IMR-90 (cell line): ENCODE measurements at regions not wholly inside any gene's neighbourhood (a gene's known extent, or its start where the extent isn't known, plus 50 kb on each side); places are given as distances from the start of the nearest gene placed in this dataset.

ENCODE experiments used
- ATAC-seq: fragments of 200-7000 bp; cut with Tn5 transposase; 2 replicates; pipeline ENCODE4 v1.9.1; 2020; ENCODE audit warnings: low read depth, mild to moderate bottlenecking, moderate library complexity
- BruUV-seq: library from RNA; stranded (reverse); fragments of 400-500 nt; replicated peaks from 2 replicates; lab custom pipeline; 2021; lab: Mats Ljungman, UMichigan
- CTCF ChIA-PET: fragments of 300-600 bp; formaldehyde crosslinking; extraction: SDS; loops from one replicate; lab custom pipeline; 2021; ENCODE audit warnings: antibody characterized with exemption; lab: Yijun Ruan, JAX
- POLR2A ChIA-PET: fragments of 300-600 bp; sonication (Branson Sonifier 250); formaldehyde crosslinking; loops from one replicate; lab custom pipeline; 2022; ENCODE audit warnings: antibody characterized with exemption; ENCODE audit not compliant: unreplicated experiment; lab: Charles Lee
- DNase-seq: peaks from one replicate; pipeline ENCODE4 v3.0.0; 2013
- H2AFZ ChIP-seq: replicated peaks from 2 replicates; pipeline ENCODE3; 2013; ENCODE audit warnings: low read length, mild to moderate bottlenecking; ENCODE audit not compliant: poor library complexity
- H2AK5ac ChIP-seq: 2 replicates; pipeline ENCODE4 v1.6.1; 2013; ENCODE audit warnings: low read depth, low read length, inconsistent platforms
- H2AK9ac ChIP-seq: replicated peaks from 2 replicates; pipeline ENCODE3; 2013; ENCODE audit warnings: mild to moderate bottlenecking, low read depth, low read length, moderate library complexity; ENCODE audit not compliant: poor library complexity
- H2BK120ac ChIP-seq: 2 replicates; pipeline ENCODE4 v1.6.1; 2013; ENCODE audit warnings: low read depth, low read length, inconsistent platforms
- H2BK15ac ChIP-seq: 3 replicates; pipeline ENCODE4 v1.6.1; 2013; ENCODE audit warnings: low read depth, low read length, inconsistent platforms
- H2BK20ac ChIP-seq: 2 replicates; pipeline ENCODE4 v1.6.1; 2013; ENCODE audit warnings: low read depth, mild to moderate bottlenecking, inconsistent platforms, low read length, moderate library complexity
- H2BK5ac ChIP-seq: 2 replicates; pipeline ENCODE4 v1.6.1; 2013; ENCODE audit warnings: mild to moderate bottlenecking, low read depth, low read length, inconsistent platforms; ENCODE audit not compliant: poor library complexity, severe bottlenecking
- H3K14ac ChIP-seq: replicated peaks from 2 replicates; pipeline ENCODE4 v1.6.1; 2013; ENCODE audit warnings: low read depth, low read length, inconsistent platforms
- H3K18ac ChIP-seq: 2 replicates; pipeline ENCODE4 v1.6.1; 2013; ENCODE audit warnings: low read depth, low read length, control low read depth
- H3K23ac ChIP-seq: 2 replicates; pipeline ENCODE4 v1.6.1; 2013; ENCODE audit warnings: low read depth, low read length, inconsistent platforms
- H3K27ac ChIP-seq: 2 replicates; pipeline ENCODE4 v1.5.1; 2013; ENCODE audit warnings: mild to moderate bottlenecking, control low read depth, low read length; ENCODE audit not compliant: insufficient read depth
- H3K27me3 ChIP-seq: 2 replicates; pipeline ENCODE4 v1.6.1; 2013; ENCODE audit warnings: low read length; ENCODE audit not compliant: control insufficient read depth, insufficient read depth
- H3K36me3 ChIP-seq: 2 replicates; pipeline ENCODE4 v1.6.1; 2013; ENCODE audit warnings: low read length, mixed read lengths; ENCODE audit not compliant: control insufficient read depth, insufficient read depth
- H3K4ac ChIP-seq: 2 replicates; pipeline ENCODE4 v1.6.1; 2013; ENCODE audit warnings: low read depth, low read length, inconsistent platforms
- H3K4me1 ChIP-seq: 2 replicates; pipeline ENCODE4 v1.6.1; 2013; ENCODE audit warnings: low read length, mixed read lengths; ENCODE audit not compliant: control insufficient read depth, insufficient read depth
- H3K4me2 ChIP-seq: 2 replicates; pipeline ENCODE4 v1.6.1; 2013; ENCODE audit warnings: low read depth, mild to moderate bottlenecking, control low read depth, low read length, moderate library complexity
- H3K4me3 ChIP-seq: 2 replicates; pipeline ENCODE4 v1.5.1; 2013; ENCODE audit warnings: low read depth, mild to moderate bottlenecking, control low read depth, low read length, moderate library complexity; ENCODE audit not compliant: insufficient read depth
- H3K56ac ChIP-seq: 2 replicates; pipeline ENCODE4 v1.6.1; 2013; ENCODE audit warnings: low read length, inconsistent platforms; ENCODE audit not compliant: insufficient read depth; ENCODE audit errors: extremely low read depth
- H3K79me1 ChIP-seq, 2 experiments: 2 replicates each; pipeline ENCODE4 v1.6.1; 2013; ENCODE audit warnings: low read length in 2 of 2, inconsistent platforms in 1 of 2, low read depth in 1 of 2
- H3K9ac ChIP-seq: 2 replicates; pipeline ENCODE4 v1.6.1; 2013; ENCODE audit warnings: low read depth, low read length, control low read depth
- H3K9me1 ChIP-seq: 2 replicates; pipeline ENCODE4 v1.6.1; 2013; ENCODE audit warnings: low read length, inconsistent platforms; ENCODE audit not compliant: insufficient read depth
- H3K9me3 ChIP-seq: 2 replicates; pipeline ENCODE4 v1.6.1; 2013; ENCODE audit warnings: low read length; ENCODE audit not compliant: control insufficient read depth, insufficient read depth
- H4K20me1 ChIP-seq: 2 replicates; pipeline ENCODE4 v1.6.1; 2013; ENCODE audit warnings: low read length, inconsistent platforms; ENCODE audit not compliant: insufficient read depth
- H4K5ac ChIP-seq: 2 replicates; pipeline ENCODE4 v1.6.1; 2013; ENCODE audit warnings: mild to moderate bottlenecking, low read depth, low read length, control low read depth
- H4K8ac ChIP-seq, 2 experiments: 2 replicates each; pipeline ENCODE4 v1.6.1; 2013; ENCODE audit warnings: low read depth in 2 of 2, low read length in 2 of 2, control low read depth in 1 of 2, inconsistent platforms in 1 of 2
- H4K91ac ChIP-seq: 2 replicates; pipeline ENCODE4 v1.6.1; 2013; ENCODE audit warnings: low read depth, low read length, inconsistent platforms; ENCODE audit not compliant: insufficient read depth
- BHLHE40 ChIP-seq: fragments of 150-350 bp; IDR thresholded peaks from 2 replicates; pipeline ENCODE4 v1.6.1; 2016; ENCODE audit warnings: mild to moderate bottlenecking, low read depth, low read length
- CEBPB ChIP-seq: IDR thresholded peaks from 2 replicates; pipeline ENCODE4 v1.6.1; 2012; ENCODE audit warnings: low read depth, low read length, improper control_type of control experiment
- CHD1 ChIP-seq: IDR thresholded peaks from 2 replicates; pipeline ENCODE4 v1.6.1; 2012; ENCODE audit warnings: low read depth, low read length, improper control_type of control experiment
- MXI1 ChIP-seq: IDR thresholded peaks from 2 replicates; pipeline ENCODE4 v1.6.1; 2012; ENCODE audit warnings: low read depth, mild to moderate bottlenecking, low read length, moderate library complexity, borderline replicate concordance
- RCOR1 ChIP-seq: IDR thresholded peaks from 2 replicates; pipeline ENCODE4 v1.6.1; 2012; ENCODE audit warnings: mild to moderate bottlenecking, low read length, improper control_type of control experiment; ENCODE audit not compliant: insufficient replicate concordance
- RFX5 ChIP-seq: IDR thresholded peaks from 2 replicates; pipeline ENCODE4 v1.8.0; 2012; ENCODE audit warnings: low read depth, mild to moderate bottlenecking, low read length, moderate library complexity
- WGBS, 2 experiments: methylation state at CpG; one replicate each; pipeline versions ENCODE4 v1.1.5 to v1.1.7; 2013; ENCODE audit warnings: missing lambda C conversion rate in 2 of 2; ENCODE audit not compliant: insufficient read length in 1 of 2; ENCODE audit errors: extremely low coverage in 2 of 2; 5-methylcytosine and 5-hydroxymethylcytosine counted together
- dilution Hi-C: fragments of 300-500 bp; cut with HindIII; formaldehyde crosslinking; loops from one replicate; pipeline ENCODE4 v1.14.3; 2018; ENCODE audit warnings: low sequenced_read_pairs; ENCODE audit not compliant: unreplicated experiment
- in situ Hi-C: fragments of 300-500 bp; cut with MboI; formaldehyde crosslinking; loops from 3 replicates; pipeline ENCODE4 v1.14.3; 2019; ENCODE audit warnings: low sequenced_read_pairs, inconsistent platforms, mixed read lengths
- intact Hi-C: fragments of 100-400 bp; cut with micrococcal nuclease; formaldehyde crosslinking; loops from 2 replicates; pipeline ENCODE4 v1.10.0; 2022
- TF ChIP-seq, protein P1 (sequence below): conservative IDR thresholded peaks from 2 replicates; pipeline ENCODE4 v1.5.1; 2012; ENCODE audit warnings: mild to moderate bottlenecking, low read depth, low read length, improper control_type of control experiment
- TF ChIP-seq, protein P2 (sequence below): fragments of 150-350 bp; IDR thresholded peaks from 2 replicates; pipeline ENCODE4 v1.6.1; 2017; ENCODE audit warnings: mild to moderate bottlenecking, antibody characterized with exemption, low read length, low read depth

DNA sequence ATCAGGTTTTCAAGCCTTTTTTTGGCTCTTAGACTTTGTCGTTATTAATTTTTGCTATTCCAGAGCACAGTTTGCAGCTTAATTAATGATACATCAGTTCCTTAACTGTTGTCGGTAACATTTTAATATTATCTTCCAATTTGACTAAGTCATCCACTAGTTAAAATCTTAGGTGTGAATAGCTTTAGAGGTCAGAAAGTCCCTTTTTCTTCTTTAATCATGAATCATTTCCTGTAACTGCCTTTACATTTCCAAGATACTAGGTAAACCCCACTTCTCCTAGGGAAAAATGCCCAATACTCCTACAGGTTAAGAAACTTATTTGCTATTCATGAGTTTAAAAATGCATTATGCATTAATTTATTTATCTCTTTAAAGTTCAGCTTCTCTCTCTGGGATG is 260.9 kb upstream of the CFAP20DC start:
- Histone ChIP-seq H3K23ac (no peak overlapping the region), H2AK5ac (no peak overlapping the region), H3K27ac (no peak overlapping the region), H2BK15ac (no peak overlapping the region), H2AK9ac (no peak overlapping the region), H2BK120ac (no peak overlapping the region), H2AFZ (no peak overlapping the region), H3K56ac (no peak overlapping the region), H3K79me1 (no peaks in the 10 kb centered on the region), H4K20me1 (no peaks in the 10 kb centered on the region), H3K4me1 (no peaks in the 10 kb centered on the region), H3K9ac (no peak overlapping the region), H3K9me1 (no peaks in the 10 kb centered on the region), H3K27me3 (no peaks in the 10 kb centered on the region), H3K18ac (no peak overlapping the region), H3K14ac (no peak overlapping the region), H4K8ac (no peak overlapping the region), H3K9me3 (no peaks in the 10 kb centered on the region), H3K36me3 (no peaks in the 10 kb centered on the region), H3K4ac (no peak overlapping the region), H2BK5ac (no peak overlapping the region), H2BK20ac (no peak overlapping the region), H3K4me3 (no peak overlapping the region), H3K4me2 (no peak overlapping the region), H4K5ac (no peak overlapping the region), H4K91ac (no peak overlapping the region)
- no TSS peak for BruUV-seq
- CTCF ChIA-PET = no interaction called here
- POLR2A ChIA-PET = no interaction called here
- dilution Hi-C loops = no loop called here
- in situ Hi-C loops = no loop called here
- ATAC-seq = no peak
- DNase-seq = no peak
- intact Hi-C loops = loop anchor here (5.0 kb wide), 1 partner anchor 247 kb away; no protein-coding TSS in a partner anchor
- WGBS, 2 experiments = no CpG with 5 or more reads among the region's 2 CpGs
- TF ChIP-seq, protein P1, sequence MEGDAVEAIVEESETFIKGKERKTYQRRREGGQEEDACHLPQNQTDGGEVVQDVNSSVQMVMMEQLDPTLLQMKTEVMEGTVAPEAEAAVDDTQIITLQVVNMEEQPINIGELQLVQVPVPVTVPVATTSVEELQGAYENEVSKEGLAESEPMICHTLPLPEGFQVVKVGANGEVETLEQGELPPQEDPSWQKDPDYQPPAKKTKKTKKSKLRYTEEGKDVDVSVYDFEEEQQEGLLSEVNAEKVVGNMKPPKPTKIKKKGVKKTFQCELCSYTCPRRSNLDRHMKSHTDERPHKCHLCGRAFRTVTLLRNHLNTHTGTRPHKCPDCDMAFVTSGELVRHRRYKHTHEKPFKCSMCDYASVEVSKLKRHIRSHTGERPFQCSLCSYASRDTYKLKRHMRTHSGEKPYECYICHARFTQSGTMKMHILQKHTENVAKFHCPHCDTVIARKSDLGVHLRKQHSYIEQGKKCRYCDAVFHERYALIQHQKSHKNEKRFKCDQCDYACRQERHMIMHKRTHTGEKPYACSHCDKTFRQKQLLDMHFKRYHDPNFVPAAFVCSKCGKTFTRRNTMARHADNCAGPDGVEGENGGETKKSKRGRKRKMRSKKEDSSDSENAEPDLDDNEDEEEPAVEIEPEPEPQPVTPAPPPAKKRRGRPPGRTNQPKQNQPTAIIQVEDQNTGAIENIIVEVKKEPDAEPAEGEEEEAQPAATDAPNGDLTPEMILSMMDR = no peak
- TF ChIP-seq MXI1 (no peak), BHLHE40 (no peak), CHD1 (no peak), CEBPB (no peak), RCOR1 (no peak), RFX5 (no peak)
- TF ChIP-seq, protein P2, sequence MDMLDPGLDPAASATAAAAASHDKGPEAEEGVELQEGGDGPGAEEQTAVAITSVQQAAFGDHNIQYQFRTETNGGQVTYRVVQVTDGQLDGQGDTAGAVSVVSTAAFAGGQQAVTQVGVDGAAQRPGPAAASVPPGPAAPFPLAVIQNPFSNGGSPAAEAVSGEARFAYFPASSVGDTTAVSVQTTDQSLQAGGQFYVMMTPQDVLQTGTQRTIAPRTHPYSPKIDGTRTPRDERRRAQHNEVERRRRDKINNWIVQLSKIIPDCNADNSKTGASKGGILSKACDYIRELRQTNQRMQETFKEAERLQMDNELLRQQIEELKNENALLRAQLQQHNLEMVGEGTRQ = no peak
